Tibial nerve (tissue), 4 donors: ENCODE measurements at regions not wholly inside any gene's neighbourhood (a gene's known extent, or its start where the extent isn't known, plus 50 kb on each side); places are given as distances from the start of the nearest gene placed in this dataset.
"Not testable (repeated sequence)": the region's sequence is repeated elsewhere in the genome, so short reads cannot be mapped to it uniquely, and the experiment has no call there.

ENCODE experiments used
- DNase-seq, 2 donors: peaks; one replicate each; pipeline ENCODE4 v3.0.0-alpha.2; 2019; ENCODE audit warnings: low spot score in 2 of 2
- H3K27ac ChIP-seq, 4 donors: fragments of 200-600 bp; sonication (generic) in 3 of 4; one replicate each; pipeline ENCODE4 v1.5.1; 2017 to 2019; ENCODE audit warnings: mild to moderate bottlenecking in 1 of 4
- H3K27me3 ChIP-seq, 2 donors: fragments of 200-600 bp; sonication (generic) in 1 of 2; one replicate each; pipeline versions ENCODE4 v1.5.1 to v1.6.0; 2017 to 2019
- H3K36me3 ChIP-seq, 3 donors: fragments of 200-600 bp; sonication (generic); one replicate each; pipeline ENCODE4 v1.5.1; 2018 to 2019
- H3K4me1 ChIP-seq, 4 donors: fragments of 200-600 bp; sonication (generic) in 3 of 4; one replicate each; pipeline ENCODE4 v1.5.1; 2017 to 2019
- H3K4me3 ChIP-seq, 4 donors: fragments of 200-600 bp; sonication (generic) in 3 of 4; one replicate each; pipeline ENCODE4 v1.5.1; 2017 to 2019; ENCODE audit warnings: mild to moderate bottlenecking in 1 of 4, moderate library complexity in 1 of 4
- H3K9me3 ChIP-seq, 4 donors: fragments of 200-600 bp; sonication (generic) in 3 of 4; one replicate each; pipeline ENCODE4 v1.5.1; 2017 to 2019
- CTCF ChIP-seq, 5 experiments: fragments of 200-600 bp in 3 of 5; fragments of 450-650 bp in 2 of 5; sonication (generic) in 3 of 5; IDR thresholded peaks; one replicate each; pipeline ENCODE4 v1.5.1; 2016 to 2019; ENCODE audit warnings: antibody characterized with exemption in 5 of 5, mild to moderate bottlenecking in 3 of 5, moderate library complexity in 2 of 5
- EP300 ChIP-seq, 2 donors: sonication (generic); formaldehyde crosslinking; IDR thresholded peaks; one replicate each; pipeline ENCODE4 v1.6.1; 2017; ENCODE audit warnings: antibody characterized with exemption in 2 of 2, mild to moderate bottlenecking in 1 of 2
- POLR2A ChIP-seq, 2 donors: fragments of 450-650 bp; IDR thresholded peaks; one replicate each; pipeline ENCODE4 v1.6.1; 2017; ENCODE audit warnings: antibody characterized with exemption in 2 of 2, mild to moderate bottlenecking in 2 of 2, moderate library complexity in 2 of 2
- WGBS, 2 donors: methylation state at CpG; one replicate each; pipeline ENCODE4 v1.1.5; 2018; 5-methylcytosine and 5-hydroxymethylcytosine counted together

DNA sequence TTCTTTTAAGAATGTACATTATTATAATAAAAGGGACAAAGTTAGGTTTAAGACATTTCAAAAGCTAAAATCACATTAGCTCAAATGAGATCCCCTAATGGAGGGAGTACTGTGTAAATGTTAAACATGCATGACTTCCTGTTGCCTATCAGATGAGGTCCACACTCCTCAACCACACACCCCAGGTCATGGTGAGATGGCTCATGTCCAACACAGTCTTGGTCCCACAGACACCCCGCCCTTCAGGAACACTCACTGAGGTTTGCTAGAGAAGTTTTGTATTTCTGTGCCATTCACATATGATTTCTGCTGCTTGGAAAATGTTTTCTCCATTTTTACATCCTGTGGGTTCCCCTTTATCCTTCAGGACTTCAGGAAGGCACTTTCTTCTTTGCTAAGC is 491.0 kb downstream of the SOX11 start:
- no peak overlapping the region for H3K27ac ChIP-seq
- TF ChIP-seq CTCF (IDR thresholded peaks at IDR 0.05) = no peak
- no peaks in the 10 kb centered on the region for H3K27me3 ChIP-seq
- no peak overlapping the region for H3K4me3 ChIP-seq
- H3K4me1 ChIP-seq = peaks cover 0 to 13% (median 0%) of the 10 kb centered on the region in 4 donors
- WGBS, 2 donors = 77 to 86% methylated on average over 1 of the region's 1 CpG
- H3K36me3 ChIP-seq = no peaks in the 10 kb centered on the region
- DNase-seq = no peak
- H3K9me3 ChIP-seq = no peaks in the 10 kb centered on the region

DNA sequence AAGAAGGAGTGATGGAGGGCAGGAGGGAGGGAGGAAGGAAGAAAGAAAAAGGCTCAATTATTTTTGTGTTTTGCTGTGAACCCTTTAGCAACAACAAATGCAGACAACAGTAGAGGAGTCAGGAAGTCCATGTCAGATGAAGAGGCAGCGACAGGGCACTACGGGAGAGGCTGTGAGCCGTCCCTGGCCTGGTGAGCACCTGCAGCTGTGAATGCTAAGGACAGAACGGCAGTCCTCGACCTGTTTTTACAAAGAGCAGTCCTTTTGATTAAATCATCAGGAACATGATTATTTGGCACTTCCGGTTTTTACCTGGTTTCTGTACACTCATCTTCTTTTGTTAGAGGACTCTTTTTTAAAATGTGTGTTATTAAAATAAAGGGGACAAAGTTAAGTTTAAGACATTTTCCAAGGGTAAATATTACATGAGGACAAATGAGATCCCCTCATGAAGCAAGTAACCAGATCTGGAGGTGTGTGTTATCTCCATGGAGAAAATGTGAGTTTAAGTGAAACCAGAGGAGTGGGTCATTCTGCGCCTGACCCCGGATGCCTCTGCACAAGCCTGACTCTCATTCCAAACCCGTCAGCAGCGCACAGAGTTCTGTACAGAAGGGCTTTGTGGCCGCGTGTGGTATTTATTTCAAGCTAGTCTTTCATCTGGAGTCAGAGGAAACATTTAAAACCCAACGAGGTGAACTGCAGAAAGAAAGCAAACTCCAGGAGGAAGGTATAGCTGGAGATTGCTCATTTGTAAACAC is 492.5 kb downstream of the SOX11 start:
- no peaks in the 10 kb centered on the region for H3K27me3 ChIP-seq
- WGBS, 2 donors = 47 to 50% methylated on average over 13 of the region's 13 CpGs
- no peak overlapping the region for H3K4me3 ChIP-seq
- H3K4me1 ChIP-seq = peaks cover 0 to 13% (median 0%) of the 10 kb centered on the region in 4 donors
- no peak for DNase-seq
- TF ChIP-seq CTCF (IDR thresholded peaks at IDR 0.05) = no peak
- no peak for TF ChIP-seq EP300 (IDR thresholded peaks at IDR 0.05)
- TF ChIP-seq POLR2A (IDR thresholded peaks at IDR 0.05) = no peak
- no peak overlapping the region for H3K27ac ChIP-seq
- no peaks in the 10 kb centered on the region for H3K36me3 ChIP-seq
- H3K9me3 ChIP-seq = no peaks in the 10 kb centered on the region

DNA sequence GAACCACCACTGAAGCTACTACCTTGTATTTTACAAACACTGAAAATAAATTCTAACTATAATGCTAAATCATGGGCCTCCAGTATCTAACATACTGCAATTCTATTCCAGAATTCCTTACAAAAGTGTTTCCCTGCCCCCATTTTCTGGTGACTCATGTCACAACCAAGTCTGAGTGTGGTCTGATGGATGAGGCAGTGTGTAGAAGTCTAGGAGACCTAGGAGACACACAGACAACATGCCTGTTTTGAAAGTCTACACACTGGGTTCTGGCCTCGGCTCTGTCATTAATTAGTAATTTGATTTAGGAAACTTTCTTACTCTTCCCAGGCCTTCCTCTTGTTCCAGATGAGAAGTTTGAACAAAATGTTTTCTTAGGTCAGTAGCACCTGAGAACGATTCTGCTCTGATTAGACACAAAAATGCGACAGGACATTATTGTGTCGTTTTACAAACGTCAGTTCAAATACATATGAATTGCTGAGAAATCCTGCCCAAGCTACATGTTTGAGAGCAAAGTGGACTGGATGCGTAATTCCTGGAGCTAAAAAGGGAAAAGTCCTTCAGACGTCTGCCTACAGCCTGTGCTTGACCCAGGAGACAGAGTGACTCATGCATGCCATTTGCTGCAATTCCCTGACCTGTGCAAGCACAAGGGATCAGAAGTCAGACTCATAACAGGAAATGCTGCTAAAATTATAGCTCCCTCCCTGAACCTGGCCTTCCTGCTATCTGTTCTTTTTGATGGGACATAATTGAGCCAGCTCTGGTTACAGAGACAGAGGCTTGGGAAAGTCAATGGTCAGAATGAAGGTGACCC is 494.4 kb downstream of the SOX11 start:
- no peaks in the 10 kb centered on the region for H3K9me3 ChIP-seq
- TF ChIP-seq POLR2A (IDR thresholded peaks at IDR 0.05) (no peak), EP300 (IDR thresholded peaks at IDR 0.05) (peak in 1 of 2 donors; percentile 51)
- H3K27ac ChIP-seq = no peak overlapping the region
- DNase-seq = no peak
- WGBS, 2 donors = 56 to 63% methylated on average over 7 of the region's 7 CpGs
- no peak overlapping the region for H3K4me3 ChIP-seq
- peaks cover 0 to 9% (median 0%) of the 10 kb centered on the region in 4 donors for H3K4me1 ChIP-seq
- H3K36me3 ChIP-seq = no peaks in the 10 kb centered on the region
- no peaks in the 10 kb centered on the region for H3K27me3 ChIP-seq

- 82 to 100% methylated on average over 1 of the region's 1 CpG for WGBS, 2 donors
- Histone ChIP-seq H3K27ac (no peak overlapping the region), H3K27me3 (no peaks in the 10 kb centered on the region), H3K9me3 (peaks cover 0 to 16% (median 0%) of the 10 kb centered on the region in 4 donors), H3K4me1 (no peaks in the 10 kb centered on the region), H3K36me3 (no peaks in the 10 kb centered on the region), H3K4me3 (no peak overlapping the region)
- TF ChIP-seq EP300 (IDR thresholded peaks at IDR 0.05) (no peak), POLR2A (IDR thresholded peaks at IDR 0.05) (no peak), CTCF (IDR thresholded peaks at IDR 0.05) (no peak)
- DNase-seq = no peak
Observed at GRCh38 chr2:6196449-6196848, 504.3 kb downstream of the SOX11 start.

DNA sequence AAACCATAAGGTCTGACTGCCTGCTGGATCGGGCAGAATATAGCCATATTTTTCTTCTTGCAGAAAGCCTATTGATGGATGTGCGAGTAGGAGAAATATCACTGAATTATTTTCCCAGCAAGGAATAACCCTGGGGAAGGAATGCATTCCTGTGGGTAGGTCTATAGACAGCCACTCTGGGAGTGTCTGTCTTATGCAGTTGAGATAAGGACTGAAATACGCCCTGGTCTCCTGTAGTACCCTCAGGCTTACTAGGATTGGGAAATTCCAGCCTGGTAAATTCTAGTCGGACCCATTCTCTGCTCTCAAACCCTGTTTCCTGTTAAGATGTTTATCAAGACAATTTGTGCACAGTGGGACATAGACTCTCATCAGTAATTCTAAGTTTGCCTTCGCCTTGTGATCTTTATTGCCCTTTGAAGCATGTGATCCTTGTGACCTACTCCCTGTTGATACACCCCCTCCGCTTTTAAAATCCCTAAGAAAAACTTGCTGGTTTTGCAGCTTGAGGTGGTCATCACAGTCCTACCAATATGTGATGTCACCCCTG is 506.3 kb downstream of the SOX11 start:
- 87 to 96% methylated on average over 6 of the region's 6 CpGs for WGBS, 2 donors
- DNase-seq, H3K4me3 ChIP-seq, H3K27ac ChIP-seq, H3K4me1 ChIP-seq, H3K27me3 ChIP-seq, H3K36me3 ChIP-seq: not testable (repeated sequence)
- H3K9me3 ChIP-seq = peaks cover 0 to 16% (median 0%) of the 10 kb centered on the region in 4 donors

- Histone ChIP-seq H3K36me3 (no peaks in the 10 kb centered on the region), H3K9me3 (peaks cover 0 to 14% (median 0%) of the 10 kb centered on the region in 4 donors), H3K4me1 (no peaks in the 10 kb centered on the region), H3K27ac (no peak overlapping the region), H3K4me3 (no peak overlapping the region), H3K27me3 (no peaks in the 10 kb centered on the region)
- 59 to 66% methylated on average over 5 of the region's 5 CpGs for WGBS, 2 donors
- no peak for TF ChIP-seq CTCF (IDR thresholded peaks at IDR 0.05)
- no peak for TF ChIP-seq POLR2A (IDR thresholded peaks at IDR 0.05)
- no peak for TF ChIP-seq EP300 (IDR thresholded peaks at IDR 0.05)
- no peak for DNase-seq
Observed at GRCh38 chr2:6202756-6203155, 510.6 kb downstream of the SOX11 start.
